GM23248 (cell line): ENCODE measurements at regions not wholly inside any gene's neighbourhood (a gene's known extent, or its start where the extent isn't known, plus 50 kb on each side); places are given as distances from the start of the nearest gene placed in this dataset.

ENCODE experiments used
- DNase-seq: peaks from one replicate; pipeline ENCODE4 v3.0.0-alpha.2; 2015
- H2AFZ ChIP-seq: fragments of 200-600 bp; sonication (generic); 2 replicates; pipeline ENCODE4 v1.6.1; 2016; ENCODE audit warnings: antibody characterized with exemption
- H3F3A ChIP-seq: fragments of 200-600 bp; sonication (generic); 2 replicates; pipeline ENCODE4 v1.6.1; 2016; ENCODE audit warnings: mild to moderate bottlenecking, antibody characterized with exemption, mixed run types; ENCODE audit not compliant: insufficient read depth
- H3K27ac ChIP-seq: fragments of 200-600 bp; sonication (generic); 2 replicates; pipeline ENCODE4 v1.5.1; 2016; ENCODE audit warnings: mild to moderate bottlenecking
- H3K27me3 ChIP-seq: fragments of 200-600 bp; sonication (generic); replicated peaks from 2 replicates; pipeline ENCODE4 v1.6.1; 2016; ENCODE audit warnings: mild to moderate bottlenecking; ENCODE audit not compliant: insufficient read depth
- H3K36me3 ChIP-seq: fragments of 200-600 bp; sonication (generic); 2 replicates; pipeline ENCODE4 v1.6.1; 2016; ENCODE audit warnings: low read depth, mild to moderate bottlenecking
- H3K4me1 ChIP-seq: fragments of 200-600 bp; sonication (generic); 2 replicates; pipeline ENCODE4 v1.6.1; 2016; ENCODE audit warnings: mild to moderate bottlenecking; ENCODE audit not compliant: insufficient read depth
- H3K4me2 ChIP-seq: fragments of 200-600 bp; sonication (generic); one replicate; pipeline ENCODE4 v1.6.1; 2016; ENCODE audit warnings: mild to moderate bottlenecking; ENCODE audit not compliant: unreplicated experiment
- H3K4me3 ChIP-seq: fragments of 200-600 bp; sonication (generic); 2 replicates; pipeline ENCODE4 v1.5.1; 2016; ENCODE audit warnings: mild to moderate bottlenecking
- H3K79me2 ChIP-seq: fragments of 200-600 bp; sonication (generic); 2 replicates; pipeline ENCODE4 v1.6.1; 2016; ENCODE audit warnings: mild to moderate bottlenecking; ENCODE audit not compliant: insufficient read depth
- H3K9ac ChIP-seq: fragments of 200-600 bp; sonication (generic); 2 replicates; pipeline ENCODE4 v1.6.1; 2016; ENCODE audit warnings: mild to moderate bottlenecking
- H3K9me2 ChIP-seq: fragments of 200-600 bp; sonication (generic); 2 replicates; pipeline ENCODE4 v1.6.1; 2016; ENCODE audit warnings: mixed run types, mild to moderate bottlenecking, moderate library complexity; ENCODE audit not compliant: insufficient read depth
- H3K9me3 ChIP-seq: fragments of 200-600 bp; sonication (generic); one replicate; pipeline ENCODE4 v1.6.1; 2017; ENCODE audit warnings: low read depth
- H4K20me1 ChIP-seq: fragments of 200-600 bp; sonication (generic); 2 replicates; pipeline ENCODE4 v1.6.0; 2016; ENCODE audit not compliant: insufficient read depth
- EZH2 ChIP-seq: fragments of 200-600 bp; sonication (generic); IDR thresholded peaks from 2 replicates; pipeline ENCODE4 v1.6.1; 2018; ENCODE audit warnings: antibody characterized with exemption, mild to moderate bottlenecking; ENCODE audit not compliant: insufficient read depth, poor library complexity, severe bottlenecking
- EZH2phosphoT487 ChIP-seq: fragments of 200-600 bp; sonication (generic); IDR thresholded peaks from 2 replicates; pipeline ENCODE4 v1.6.1; 2018; ENCODE audit warnings: antibody characterized with exemption, moderate library complexity, mild to moderate bottlenecking, low read depth; ENCODE audit not compliant: insufficient read depth
- WGBS, 2 experiments: methylation state at CpG; one replicate each; pipeline ENCODE4 v1.1.6; 2015 to 2017; ENCODE audit warnings: low lambda C conversion rate in 2 of 2, low coverage in 1 of 2; ENCODE audit errors: missing lambda C conversion rate in 2 of 2; 5-methylcytosine and 5-hydroxymethylcytosine counted together
- in situ Hi-C: fragments of 300-500 bp; cut with MboI; formaldehyde crosslinking; loops from 2 replicates; pipeline ENCODE4 v1.15.0; 2020

DNA sequence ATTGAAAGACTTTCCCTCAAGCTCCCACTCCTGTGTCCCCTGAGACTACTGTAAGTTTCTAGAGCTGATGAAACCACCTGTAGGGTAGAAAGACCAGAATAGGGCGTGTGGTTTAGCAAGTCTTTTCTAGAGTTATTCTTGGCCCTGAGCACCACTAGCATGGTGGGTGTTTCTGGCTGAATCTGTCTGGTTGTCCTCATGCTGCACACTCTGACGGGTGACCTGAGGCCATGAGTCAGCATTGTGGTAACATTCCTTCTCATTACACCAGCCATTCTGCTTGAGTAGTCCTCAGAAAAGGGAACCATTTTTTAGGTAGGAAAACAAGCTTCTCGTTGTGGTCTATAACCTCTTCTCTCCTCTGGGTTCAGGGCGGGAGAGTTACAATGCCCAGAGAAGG, 250.3 kb downstream of the SNX13 start:
- 41 to 46% methylated on average over 4 of the region's 4 CpGs for WGBS, 2 experiments
- Histone ChIP-seq H3F3A (peaks cover 15% of the 10 kb centered on the region), H3K27me3 (no peaks in the 10 kb centered on the region), H3K9me3 (no peaks in the 10 kb centered on the region), H2AFZ (peak overlapping the region; percentile 70), H3K79me2 (no peaks in the 10 kb centered on the region), H3K27ac (peak overlapping the region; percentile 66), H3K36me3 (no peaks in the 10 kb centered on the region; the same call in 1 of the 2 replicates), H3K4me3 (no peak overlapping the region), H3K4me2 (peak overlapping the region; percentile 24), H3K9ac (no peak overlapping the region), H3K9me2 (no peaks in the 10 kb centered on the region), H3K4me1 (peaks cover 15% of the 10 kb centered on the region), H4K20me1 (no peaks in the 10 kb centered on the region)
- peak; percentile 90 for DNase-seq
- in situ Hi-C loops: loop anchor here (25.0 kb wide), 1 partner anchor 872 kb away; no protein-coding TSS in a partner anchor
- TF ChIP-seq EZH2phosphoT487 (no peak), EZH2 (no peak)

DNA sequence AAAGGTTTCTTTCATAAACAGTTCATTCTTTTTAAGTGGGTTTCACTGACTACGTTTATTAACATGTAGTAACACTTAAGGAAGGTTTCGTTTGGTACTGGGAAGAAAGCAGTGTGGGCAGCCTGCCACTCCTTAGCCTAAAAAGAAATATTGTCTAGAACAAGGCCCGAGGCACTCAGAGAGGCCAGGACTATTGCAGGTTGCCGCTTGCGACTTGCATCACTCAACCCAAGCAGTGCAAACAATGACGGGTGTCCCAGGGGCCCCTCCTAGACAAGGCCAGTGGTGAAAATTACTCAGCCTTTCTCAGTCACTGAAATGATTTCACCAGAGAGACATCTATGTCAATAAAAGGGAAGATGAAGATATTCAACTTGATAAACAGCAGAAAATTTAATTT, 243.9 kb downstream of the SNX13 start:
- Histone ChIP-seq H3K4me3 (no peak overlapping the region), H3K27ac (peak overlapping the region; percentile 22; the same call in 1 of the 2 replicates), H3K4me1 (no peaks in the 10 kb centered on the region), H3K79me2 (no peaks in the 10 kb centered on the region), H3K9me3 (no peaks in the 10 kb centered on the region), H3K9me2 (no peaks in the 10 kb centered on the region), H3K36me3 (peaks cover 4% of the 10 kb centered on the region; the same call in 1 of the 2 replicates), H2AFZ (no peak overlapping the region; the same call in 1 of the 2 replicates), H3K4me2 (no peak overlapping the region), H3K27me3 (no peaks in the 10 kb centered on the region), H3K9ac (no peak overlapping the region), H4K20me1 (no peaks in the 10 kb centered on the region), H3F3A (no peaks in the 10 kb centered on the region)
- DNase-seq: peak; percentile 57
- no peak for TF ChIP-seq EZH2
- TF ChIP-seq EZH2phosphoT487: no peak
- WGBS, 2 experiments: 70% methylated on average over 6 of the region's 6 CpGs
- in situ Hi-C loops: loop anchor here (25.0 kb wide), 1 partner anchor 866 kb away; no protein-coding TSS in a partner anchor

DNA sequence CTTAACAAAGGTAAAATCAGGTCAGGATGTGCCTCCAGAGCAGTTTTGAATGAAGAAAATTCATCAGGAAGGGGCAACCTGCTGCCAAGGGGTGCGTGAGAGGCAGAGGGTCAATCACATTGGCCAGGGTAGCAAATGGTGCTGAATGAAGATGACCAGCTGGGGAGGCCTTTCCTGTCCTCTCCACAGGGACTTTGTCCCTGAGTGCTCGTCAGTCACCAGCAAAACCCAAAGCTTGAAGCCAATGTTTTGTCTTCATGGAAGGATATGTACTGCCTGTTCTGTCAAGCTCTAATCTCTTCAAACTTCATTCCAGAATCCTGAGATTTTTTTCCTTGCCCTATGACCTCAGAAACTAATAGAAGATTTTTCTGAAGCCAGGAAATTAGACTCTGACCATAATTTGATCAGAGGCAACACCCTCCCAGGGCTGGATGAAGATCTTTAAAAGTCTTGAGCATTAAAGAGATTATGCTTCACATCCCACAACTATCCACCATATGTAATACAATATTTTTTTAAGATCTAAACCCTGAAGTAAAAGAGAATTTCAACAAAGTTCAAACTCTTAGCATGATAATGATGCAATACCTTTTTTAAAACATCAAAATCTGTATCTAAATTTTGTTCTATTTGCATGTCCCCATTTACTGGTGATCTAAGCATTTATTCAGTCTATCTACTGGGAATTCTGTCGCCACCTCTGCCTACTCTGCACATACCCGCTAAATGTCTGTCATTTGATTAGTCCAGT, 243.0 kb downstream of the SNX13 start:
- no peaks in the 10 kb centered on the region for H3F3A ChIP-seq
- in situ Hi-C loops: loop anchor here (25.0 kb wide), 1 partner anchor 865 kb away; no protein-coding TSS in a partner anchor
- WGBS, 2 experiments: 95% methylated on average over 4 of the region's 4 CpGs
- H3K9me3 ChIP-seq: no peaks in the 10 kb centered on the region
- TF ChIP-seq EZH2 (no peak), EZH2phosphoT487 (no peak)
- no peak for DNase-seq
- no peaks in the 10 kb centered on the region for H3K79me2 ChIP-seq
- H3K27me3 ChIP-seq: no peaks in the 10 kb centered on the region
- H4K20me1 ChIP-seq: no peaks in the 10 kb centered on the region
- H3K4me1 ChIP-seq: no peaks in the 10 kb centered on the region
- no peak overlapping the region for H3K4me3 ChIP-seq
- no peak overlapping the region for H2AFZ ChIP-seq
- H3K36me3 ChIP-seq: peaks cover 4% of the 10 kb centered on the region; the same call in 1 of the 2 replicates
- H3K9ac ChIP-seq: no peak overlapping the region
- no peak overlapping the region for H3K27ac ChIP-seq
- H3K4me2 ChIP-seq: no peak overlapping the region
- no peaks in the 10 kb centered on the region for H3K9me2 ChIP-seq

DNA sequence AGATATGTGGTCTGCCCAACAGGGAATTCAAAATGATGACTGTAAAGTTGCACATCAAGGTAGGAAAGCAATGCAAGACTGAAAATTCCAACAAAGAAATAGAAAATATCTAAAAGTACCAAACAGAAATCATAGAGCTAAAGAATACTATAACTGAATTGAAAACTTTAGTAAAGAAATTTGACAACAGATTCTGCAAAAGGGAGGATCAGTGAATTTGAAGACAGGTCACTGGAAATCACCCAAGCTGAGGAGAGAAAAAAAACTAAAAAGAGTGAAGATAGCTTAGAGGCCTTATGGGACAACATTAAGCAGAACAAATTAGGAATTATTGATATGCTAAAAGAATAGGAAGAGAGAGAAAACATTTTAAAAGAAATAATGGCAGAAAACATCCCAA, 240.6 kb downstream of the SNX13 start:
- H3F3A ChIP-seq: no peaks in the 10 kb centered on the region
- no peak overlapping the region for H3K27ac ChIP-seq
- H3K9ac ChIP-seq: no peak overlapping the region
- no peaks in the 10 kb centered on the region for H3K79me2 ChIP-seq
- H3K9me3 ChIP-seq: no peaks in the 10 kb centered on the region
- H3K27me3 ChIP-seq: no peaks in the 10 kb centered on the region
- no peaks in the 10 kb centered on the region for H3K9me2 ChIP-seq
- H2AFZ ChIP-seq: no peak overlapping the region
- H4K20me1 ChIP-seq: no peaks in the 10 kb centered on the region
- H3K36me3 ChIP-seq: peaks cover 4% of the 10 kb centered on the region; the same call in 1 of the 2 replicates
- H3K4me2 ChIP-seq: no peak overlapping the region
- in situ Hi-C loops: loop anchor here (25.0 kb wide), 1 partner anchor 863 kb away; no protein-coding TSS in a partner anchor
- no peak for DNase-seq
- no peak for TF ChIP-seq EZH2phosphoT487
- no peak for TF ChIP-seq EZH2
- H3K4me3 ChIP-seq: no peak overlapping the region
- no peaks in the 10 kb centered on the region for H3K4me1 ChIP-seq
